GM21786 (cell line): ENCODE measurements at regions not wholly inside any gene's neighbourhood (a gene's known extent, or its start where the extent isn't known, plus 50 kb on each side); places are given as distances from the start of the nearest gene placed in this dataset.

Experiments used
- ATAC-seq: cut with Tn5 transposase; IDR thresholded peaks from one replicate; pipeline ENCODE4 v1.9.1; 2021; ENCODE audit not compliant: unreplicated experiment

DNA sequence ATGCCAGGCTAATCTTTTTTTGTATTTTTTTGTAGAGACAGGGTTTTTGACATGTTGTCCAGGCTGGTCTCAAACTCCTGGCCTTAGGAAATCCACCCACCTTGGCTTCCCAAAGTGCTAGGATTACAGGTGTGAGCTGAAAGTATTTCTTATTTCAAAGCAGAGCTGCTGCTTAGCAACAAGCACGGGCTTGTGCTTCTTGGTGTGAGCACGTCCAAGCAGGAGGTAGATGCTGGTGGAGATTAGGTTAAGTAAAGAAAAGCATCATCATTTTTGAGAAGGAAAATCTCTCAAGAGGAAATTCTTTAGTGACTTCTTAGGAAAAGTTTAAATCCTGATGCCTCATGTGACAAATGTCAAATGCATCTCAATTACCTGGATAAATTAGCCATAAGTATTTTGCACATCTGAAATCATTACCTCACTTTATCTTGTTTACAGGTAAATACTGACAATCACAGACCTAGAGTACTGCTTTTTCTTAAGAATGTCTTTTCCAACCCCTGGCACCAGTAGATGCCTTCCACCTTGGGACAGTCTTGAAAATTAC is 431.8 kb upstream of the FZD8 start:
- ATAC-seq = no peak

DNA sequence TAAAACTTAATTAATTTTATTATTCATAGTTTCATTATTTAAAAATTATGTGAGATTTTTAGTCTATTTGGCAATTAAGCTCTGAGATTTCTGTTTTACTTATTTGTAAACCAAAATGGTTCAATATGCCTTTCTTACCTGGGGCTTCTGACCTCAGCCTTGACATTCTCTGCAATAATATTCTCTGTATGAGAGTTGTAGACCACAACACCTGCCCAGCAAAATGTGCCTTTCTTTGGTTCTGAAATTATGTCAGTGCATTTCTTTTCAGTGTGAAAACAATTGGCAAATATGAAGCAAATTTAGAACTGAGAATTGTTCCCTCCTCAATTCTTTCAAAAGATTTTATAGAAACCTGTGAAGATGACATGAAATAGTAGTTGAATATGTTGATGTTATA is 426.4 kb upstream of the FZD8 start:
- no peak for ATAC-seq

DNA sequence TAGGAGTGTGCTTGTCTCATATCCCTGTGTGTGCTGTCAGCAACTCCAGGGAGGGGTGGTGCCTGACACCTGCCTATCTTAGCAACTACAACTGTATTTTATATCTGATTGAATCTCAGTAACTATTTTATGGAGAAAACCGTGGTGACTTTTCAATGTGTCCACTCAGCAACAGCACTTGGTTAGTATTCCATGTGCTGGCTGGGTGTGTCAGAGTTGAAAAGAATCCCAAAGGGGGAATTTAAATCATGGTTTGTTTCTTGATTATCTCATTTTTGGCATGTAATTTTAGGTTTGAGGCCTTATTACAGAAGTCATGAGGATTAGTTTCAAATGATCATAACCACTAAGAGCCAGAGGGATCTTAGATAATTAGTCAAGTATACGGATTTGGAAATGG is 425.7 kb upstream of the FZD8 start:
- no peak for ATAC-seq

DNA sequence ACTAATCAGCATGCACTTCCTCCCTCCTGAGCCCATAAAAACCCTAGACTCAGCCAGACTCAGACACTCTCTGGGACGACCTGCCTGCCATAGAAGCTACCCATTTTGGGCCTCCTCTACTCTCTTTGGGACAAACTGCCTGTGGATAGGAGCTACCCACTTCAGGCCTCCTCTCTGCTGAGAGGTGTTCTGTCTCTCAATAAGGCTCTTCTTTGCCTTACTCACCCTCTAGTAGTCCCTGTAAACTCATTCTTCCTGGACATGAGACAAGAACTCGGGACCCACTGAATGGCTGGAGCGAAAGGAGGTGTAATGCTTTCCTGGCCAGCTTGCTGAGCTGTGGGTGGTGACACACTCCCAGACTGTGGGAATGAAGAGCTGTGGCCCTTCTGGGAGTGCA is 424.8 kb upstream of the FZD8 start:
- ATAC-seq = no peak

DNA sequence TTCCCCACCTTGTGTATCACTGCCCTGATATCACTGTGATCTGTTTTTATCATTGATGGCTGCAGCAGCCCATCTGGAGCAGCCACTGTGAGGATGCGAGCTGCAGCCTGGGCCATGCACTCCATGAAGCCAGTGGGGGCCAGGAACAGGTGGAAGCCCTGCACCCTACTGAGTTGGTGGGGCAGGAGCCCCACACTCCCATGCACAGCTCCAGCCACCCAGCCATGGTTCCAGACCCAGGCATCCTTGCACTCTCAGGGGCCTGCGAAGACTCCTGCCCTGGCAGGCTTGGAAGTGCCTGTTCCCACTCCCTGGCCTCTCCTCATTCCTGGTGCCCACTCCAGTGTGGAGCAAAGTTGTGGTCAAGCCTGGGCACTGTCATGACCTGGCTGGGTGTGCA is 424.0 kb upstream of the FZD8 start:
- no peak for ATAC-seq

DNA sequence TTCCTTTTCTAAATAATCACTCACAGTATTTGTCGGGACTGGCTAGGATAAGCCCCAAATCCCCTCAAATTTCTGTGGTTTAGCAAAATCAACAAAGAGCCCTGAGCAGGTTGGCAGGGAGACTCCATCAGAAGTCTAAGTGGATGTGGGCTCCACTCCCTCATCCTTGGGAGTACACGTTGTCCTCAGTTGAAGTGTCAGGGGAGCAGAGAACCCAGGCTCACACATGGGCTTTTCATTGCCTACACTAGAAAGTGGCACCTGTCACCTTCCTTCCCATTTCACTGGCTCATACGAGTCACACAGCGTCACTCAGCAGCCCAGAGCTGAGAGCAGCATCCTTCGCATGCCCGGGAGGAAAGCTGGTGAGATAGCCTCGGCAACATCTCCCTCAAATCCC is 421.3 kb upstream of the FZD8 start:
- ATAC-seq = no peak

DNA sequence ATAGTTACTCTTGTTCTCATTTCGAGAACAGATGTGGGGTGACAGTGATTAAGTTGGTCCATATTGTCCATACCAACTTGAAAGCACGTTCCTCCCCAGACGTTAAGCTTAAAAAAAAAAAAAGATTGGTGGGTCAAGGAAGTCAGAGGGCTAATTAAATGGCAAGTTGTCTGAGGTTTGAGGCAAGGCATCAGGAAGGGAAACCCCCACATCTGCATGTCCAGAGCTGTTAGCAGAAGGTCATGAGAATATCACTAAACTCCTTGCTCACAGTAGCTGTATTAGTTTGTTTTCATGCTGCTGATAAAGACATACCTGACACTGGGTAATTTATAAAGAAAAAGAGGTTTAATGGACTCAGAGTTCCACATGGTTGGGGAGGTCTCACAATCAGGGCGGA is 415.6 kb upstream of the FZD8 start:
- ATAC-seq = no peak

DNA sequence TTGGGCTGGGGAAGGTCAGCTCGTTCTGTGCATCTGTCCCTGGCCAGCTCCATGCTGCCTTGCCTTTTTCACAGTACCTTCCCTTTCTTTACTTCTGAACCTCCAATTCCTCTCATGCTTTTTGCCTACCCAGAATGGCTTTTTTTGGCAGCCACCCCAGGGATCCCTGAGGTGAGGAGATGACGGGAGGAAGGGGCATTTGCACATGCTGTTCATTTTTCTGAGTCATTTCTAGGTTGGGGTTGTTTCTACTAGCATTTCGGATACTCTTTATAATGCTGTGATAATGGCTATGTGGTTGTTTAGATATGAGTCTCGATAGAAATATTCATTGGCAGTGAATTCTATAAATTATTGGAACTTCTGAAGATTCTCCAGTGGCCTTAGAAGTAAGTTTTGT is 415.1 kb upstream of the FZD8 start:
- no peak for ATAC-seq

DNA sequence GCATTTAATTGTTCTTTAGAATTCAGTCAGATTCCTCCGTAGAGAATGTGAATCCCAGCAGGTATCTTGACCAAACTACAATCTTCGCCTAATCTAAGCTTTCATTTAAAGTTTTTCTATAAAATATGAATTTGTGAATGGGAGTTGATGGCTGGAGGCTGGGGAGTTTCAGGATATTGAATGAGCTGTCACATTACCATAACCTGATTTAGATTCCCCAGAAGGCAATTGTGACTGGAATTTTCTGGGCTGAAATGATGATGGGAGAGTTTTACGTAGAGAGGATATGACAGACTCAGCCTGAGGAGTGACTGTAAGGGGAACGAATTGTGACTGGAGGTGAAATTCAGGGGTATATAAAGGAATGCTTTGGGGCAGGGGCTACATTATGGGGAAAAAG is 411.7 kb upstream of the FZD8 start:
- no peak for ATAC-seq

DNA sequence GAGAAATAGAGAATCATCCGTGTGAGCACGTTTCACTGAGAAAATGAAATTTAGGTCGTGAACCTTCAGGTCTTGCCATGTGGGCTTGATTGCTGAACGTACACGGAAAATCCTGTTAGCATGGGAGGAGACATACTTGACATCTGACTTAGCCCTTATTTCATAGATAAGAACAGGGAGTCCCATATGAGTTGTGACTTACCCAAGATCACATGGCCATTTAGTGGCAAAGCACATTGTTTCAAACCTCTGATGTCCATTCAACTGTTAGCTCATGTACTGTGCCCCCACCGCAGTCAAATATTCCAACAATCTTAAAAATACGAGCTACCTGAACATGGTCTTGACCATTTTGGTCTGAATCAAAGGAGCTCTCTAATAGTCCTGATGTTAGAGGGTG is 411.2 kb upstream of the FZD8 start:
- ATAC-seq = no peak

DNA sequence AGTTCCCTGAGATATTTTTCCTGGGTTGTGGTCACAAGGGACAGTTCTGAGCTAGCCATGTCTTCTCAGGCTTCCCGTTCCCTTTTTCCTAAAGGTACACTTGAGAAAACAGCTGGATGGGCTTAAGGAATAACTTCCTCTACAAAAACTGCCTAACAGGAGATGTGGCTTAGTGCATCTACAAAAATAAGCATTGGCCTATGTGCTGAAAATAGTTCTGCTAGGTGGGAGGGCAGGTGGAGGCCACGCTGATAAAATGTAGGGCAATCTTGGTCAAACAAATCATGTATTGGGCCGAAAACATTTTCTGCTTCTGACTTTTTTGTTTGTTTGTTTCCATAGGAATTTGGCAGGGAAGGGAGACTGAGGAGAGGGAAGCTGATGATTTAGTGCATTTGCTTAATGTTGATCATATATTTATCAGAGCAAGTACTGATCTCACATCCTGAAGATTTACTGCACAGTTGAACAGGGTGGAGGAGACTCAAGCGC is 409.4 kb upstream of the FZD8 start:
- ATAC-seq = no peak

DNA sequence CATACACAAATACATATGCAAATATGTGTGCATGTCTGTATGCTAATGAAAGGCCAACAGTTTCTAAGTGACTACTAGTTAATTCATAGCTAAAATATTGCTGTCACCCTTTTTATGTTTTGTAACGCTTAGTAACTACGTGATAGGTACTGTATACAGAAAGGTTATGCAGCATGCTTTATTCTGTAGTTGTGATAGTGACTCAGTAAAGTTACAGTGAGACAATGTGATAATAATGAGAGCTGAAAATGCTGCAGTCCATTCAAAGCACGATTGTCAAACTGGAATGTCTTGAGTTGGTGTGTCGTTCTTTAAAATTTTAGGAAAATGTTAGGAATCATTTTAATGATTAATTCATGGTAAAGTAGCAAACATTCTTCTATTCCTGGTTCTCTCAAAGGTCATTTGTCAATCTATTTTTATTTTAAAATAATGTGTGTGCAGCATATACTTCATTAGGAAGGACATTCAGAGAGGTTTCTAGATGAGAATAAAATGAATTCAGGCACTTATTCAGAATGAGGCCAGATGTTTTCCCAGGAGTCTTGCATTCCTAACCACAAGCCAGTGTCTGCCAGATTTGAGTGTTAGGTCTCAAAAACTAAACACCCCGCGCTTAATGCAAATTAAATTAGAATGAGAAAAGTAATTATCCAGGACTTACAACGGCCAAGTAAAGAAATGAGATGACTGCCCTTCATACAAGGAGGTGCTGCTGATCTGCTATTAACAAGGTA is 408.8 kb upstream of the FZD8 start:
- ATAC-seq = no peak

DNA sequence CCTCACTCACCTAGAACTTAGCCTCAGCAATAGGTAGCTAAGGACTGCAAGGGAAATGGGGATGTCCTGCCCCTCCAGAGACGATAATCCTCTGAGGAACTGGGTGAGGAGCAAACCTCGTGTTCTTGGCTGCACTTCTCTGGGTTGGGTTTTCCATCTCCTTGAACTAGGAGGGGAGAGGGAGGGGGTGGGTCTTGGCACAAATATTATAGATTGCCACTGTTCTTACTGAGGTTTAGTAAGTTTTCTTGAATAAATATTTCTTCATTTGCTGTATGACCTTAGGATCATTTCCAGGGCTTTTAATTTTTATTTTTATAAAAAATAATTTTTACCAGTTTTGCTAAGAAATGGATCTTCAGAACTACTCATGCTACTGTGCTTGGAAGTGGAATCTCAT is 406.7 kb upstream of the FZD8 start:
- no peak for ATAC-seq

DNA sequence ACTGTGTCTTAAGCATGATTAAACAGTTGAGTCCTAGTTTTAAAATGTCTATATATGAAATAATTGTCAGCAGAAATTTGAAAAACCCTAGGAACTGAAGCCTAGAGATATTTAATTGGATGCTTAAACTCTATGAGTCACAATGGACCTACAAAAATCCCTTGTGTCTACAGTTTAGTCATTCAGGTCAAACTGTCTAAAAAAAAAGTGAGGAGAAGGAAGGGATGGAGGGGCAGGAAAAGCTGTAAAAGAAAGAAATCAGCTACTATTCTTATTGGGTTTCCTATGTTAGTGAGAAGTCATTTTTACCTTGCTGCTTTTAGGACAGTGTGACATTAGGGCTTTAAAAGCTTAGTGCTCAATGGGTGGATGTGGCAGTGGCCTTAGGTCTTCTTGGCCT is 406.1 kb upstream of the FZD8 start:
- ATAC-seq = no peak

DNA sequence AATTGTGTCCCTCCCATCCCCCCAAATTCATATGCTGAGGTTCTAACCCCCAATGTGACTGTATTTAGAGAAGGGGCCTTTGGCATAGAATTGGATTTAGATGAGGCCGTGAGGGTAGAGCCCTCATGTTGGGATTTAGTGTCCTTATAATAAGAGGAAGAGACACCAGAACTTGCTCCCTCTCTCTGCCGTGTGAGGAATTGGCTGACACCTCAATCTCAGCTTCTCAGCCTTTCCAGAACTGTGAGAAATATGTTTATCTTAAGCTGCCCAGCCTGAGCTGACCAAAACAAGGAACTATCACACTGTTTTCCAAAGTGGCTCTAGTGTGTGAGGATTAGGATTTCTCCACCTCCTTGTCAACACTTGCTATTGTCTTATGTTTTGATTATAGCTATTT is 400.0 kb upstream of the FZD8 start:
- ATAC-seq = no peak

DNA sequence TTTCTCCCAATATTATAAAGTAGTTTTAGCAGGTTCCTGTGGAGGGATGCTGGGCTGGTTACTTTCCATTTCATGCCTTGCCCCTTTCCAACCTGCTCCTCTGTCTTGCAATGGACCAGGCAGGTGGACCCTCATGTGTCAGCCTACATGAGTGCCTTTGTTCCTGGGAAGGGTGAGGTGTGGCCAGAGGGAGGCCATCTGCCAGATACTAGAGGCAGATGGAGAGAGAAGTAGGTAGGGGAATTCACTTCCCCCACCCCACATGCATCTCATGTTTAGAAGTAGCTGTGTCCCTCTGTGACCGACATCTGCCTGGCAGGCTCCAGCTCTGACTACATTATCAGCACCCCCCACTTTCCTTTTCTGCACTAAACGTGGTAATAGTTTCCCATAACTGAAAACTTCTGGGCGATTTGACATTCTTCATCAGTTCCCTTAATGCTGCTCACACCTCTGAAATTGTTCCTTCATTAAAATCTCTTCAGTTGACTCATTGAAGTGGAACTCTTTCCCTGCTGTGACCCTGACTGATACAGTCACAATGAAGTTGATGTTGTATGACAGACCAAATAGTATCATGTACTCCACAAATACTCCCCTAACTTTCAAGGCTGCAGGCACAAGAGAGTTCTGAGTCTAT is 396.3 kb upstream of the FZD8 start:
- no peak for ATAC-seq

DNA sequence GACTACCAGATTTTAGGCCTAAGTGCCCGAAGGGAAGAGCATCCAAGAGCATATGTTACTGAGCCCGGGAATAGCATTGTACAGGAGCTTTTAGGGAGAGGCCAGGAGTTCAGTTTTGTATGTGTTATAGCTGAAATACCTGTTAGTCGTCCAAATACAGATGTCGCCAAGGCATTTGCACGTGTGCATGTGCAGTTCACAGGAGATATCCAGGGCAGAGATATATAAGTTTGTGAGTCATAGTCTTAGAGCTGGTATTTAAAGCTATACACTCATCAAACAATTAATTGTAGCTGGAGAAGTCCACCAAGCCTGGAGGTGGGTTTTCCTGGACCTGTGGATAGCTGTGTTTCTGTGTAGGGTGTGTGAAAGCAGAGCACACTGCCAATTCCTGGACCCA is 394.0 kb upstream of the FZD8 start:
- ATAC-seq = no peak

DNA sequence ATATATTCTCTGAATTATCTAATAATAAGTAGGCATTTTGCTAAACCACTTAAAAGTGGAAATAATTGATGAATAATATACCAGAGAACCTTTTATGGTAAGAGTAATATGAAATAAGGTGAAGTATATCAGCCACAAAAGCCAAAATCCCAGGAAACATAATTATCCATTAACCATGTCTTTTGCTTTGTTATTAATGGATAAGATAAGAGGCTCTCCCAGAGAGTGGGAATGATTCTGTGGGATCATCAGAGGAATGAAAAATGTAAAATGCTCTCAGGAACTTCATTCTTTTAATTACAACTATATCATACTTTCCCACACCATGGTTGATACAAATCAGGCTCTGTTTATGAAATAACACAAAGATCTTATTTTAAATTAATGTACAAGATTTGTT is 391.7 kb upstream of the FZD8 start:
- no peak for ATAC-seq

DNA sequence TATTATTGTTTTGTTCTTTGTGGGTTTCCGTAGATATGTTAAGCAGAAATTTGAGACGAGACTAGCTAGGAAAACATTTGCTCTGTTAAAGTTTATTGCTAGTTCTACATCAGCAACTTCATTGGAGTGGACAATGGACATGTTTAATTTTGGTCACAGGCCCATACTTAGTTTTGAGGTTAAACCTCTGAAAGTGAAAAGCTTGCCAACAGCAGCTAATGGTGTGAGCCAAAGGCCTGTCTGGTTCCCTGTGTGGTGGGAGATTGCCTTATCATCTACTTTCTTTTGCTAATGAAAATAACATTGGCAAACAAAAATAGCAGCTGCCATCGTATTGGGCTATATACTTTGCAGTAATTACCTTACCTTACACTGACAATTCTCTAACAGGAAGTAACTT is 388.4 kb upstream of the FZD8 start:
- ATAC-seq = no peak

DNA sequence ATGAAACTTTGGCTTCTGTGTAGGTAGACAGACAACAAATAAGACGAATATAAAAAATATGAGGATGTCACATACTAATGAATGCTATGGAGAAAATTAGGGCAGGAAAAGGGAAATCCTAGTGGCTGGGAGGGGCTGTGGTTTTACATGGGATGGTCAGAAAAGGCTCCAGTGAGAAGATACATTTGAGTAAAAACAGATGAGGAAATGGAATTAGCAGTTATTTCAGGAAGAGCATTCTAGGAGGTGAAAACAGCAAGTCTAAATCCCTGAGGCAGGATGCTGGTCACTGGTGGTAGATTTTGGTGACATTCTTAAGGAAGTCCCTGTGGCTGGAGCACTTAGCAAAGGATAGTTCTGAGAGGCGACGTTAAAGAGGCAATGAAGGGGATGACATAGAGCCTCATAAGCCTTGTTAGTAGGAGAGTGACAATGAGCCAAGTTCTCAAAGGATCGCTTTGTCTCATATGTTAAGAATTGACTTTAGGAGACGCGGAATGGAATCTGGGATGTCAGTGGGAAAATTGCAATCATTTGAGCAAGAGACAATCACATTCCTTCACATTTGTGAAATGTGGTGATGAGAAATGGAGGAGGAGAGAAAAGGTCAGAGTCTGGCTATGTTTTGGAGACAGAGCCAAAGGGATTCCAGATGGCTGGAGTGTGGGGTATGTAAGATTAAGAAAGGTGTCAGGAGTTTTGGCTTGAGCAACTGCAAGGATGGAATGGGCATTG is 384.7 kb upstream of the FZD8 start:
- ATAC-seq = no peak

DNA sequence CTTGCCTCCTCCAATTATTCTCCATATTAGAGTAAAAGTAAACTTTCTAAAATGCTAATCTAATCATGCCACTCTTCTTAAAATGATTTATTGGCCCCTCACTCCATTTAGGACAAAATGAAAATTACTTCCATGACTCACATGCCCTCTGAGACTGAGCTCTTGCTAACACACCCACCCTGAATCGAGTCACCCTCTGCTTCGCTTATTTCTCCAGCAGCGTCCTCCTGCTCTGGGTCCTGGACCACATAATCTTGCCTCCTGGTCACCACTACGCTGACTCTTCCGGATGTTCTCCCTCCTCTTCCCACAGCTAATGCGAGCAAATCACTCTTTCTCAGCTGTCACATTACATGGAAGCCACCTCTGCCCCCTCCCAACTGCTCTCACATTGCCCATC is 384.0 kb upstream of the FZD8 start:
- ATAC-seq = no peak

DNA sequence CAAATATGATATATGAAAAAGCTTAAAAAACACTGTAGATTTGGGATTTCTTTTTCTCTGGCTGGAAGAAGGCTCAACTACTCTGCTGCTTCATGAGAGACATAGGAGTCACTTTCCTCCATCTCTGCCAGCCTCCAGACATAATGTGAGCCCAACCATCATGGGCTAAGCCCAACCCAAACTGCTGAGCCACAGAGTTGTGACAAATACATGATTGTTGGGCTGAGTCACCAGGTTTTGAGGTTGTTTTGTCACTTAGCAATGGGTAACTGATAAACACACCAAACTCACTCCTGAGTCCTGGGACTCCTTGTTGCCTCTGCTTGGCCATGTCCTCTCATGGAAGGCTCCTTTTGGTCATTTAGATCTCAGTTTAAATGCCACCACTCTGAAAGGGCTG is 381.8 kb upstream of the FZD8 start:
- ATAC-seq = no peak
